Pancreas (tissue), 10 donors: ENCODE measurements at regions not wholly inside any gene's neighbourhood (a gene's known extent, or its start where the extent isn't known, plus 50 kb on each side); places are given as distances from the start of the nearest gene placed in this dataset.

Experiments
- ATAC-seq, 4 donors: fragments of 200-7000 bp; cut with Tn5 transposase; one replicate each; pipeline versions ENCODE4 v1.8.0 to v1.9.1; 2020; ENCODE audit warnings: mild to moderate bottlenecking in 4 of 4, moderate library complexity in 4 of 4
- DNase-seq, 6 donors: peaks; one replicate each; pipeline ENCODE4 v3.0.0-alpha.2; 2020
- FAIRE-seq: peaks from 2 replicates; lab custom pipeline; 2012; peaks lifted over from hg19 to GRCh38; lab: Jason Lieb, UNC
- H3K27ac ChIP-seq, 4 donors: fragments of 200-600 bp; sonication (generic); 1 replicate in 3 of 4; 2 replicates in 1 of 4; pipeline versions ENCODE4 v1.5.0 to v1.8.0; 2020
- H3K27me3 ChIP-seq, 4 donors: fragments of 200-600 bp; one replicate each; pipeline ENCODE4 v1.8.0; 2021
- H3K36me3 ChIP-seq, 3 donors: fragments of 200-600 bp; sonication (generic) in 1 of 3; one replicate each; pipeline versions ENCODE4 v1.5.0 to v1.8.0; 2020 to 2021
- H3K4me1 ChIP-seq, 3 donors: fragments of 200-600 bp; one replicate each; pipeline ENCODE4 v1.8.0; 2021
- H3K4me3 ChIP-seq, 4 donors: fragments of 200-600 bp; sonication (generic) in 2 of 4; one replicate each; pipeline versions ENCODE4 v1.5.0 to v1.8.0; 2020 to 2021
- H3K9me3 ChIP-seq, 4 donors: fragments of 200-600 bp; one replicate each; pipeline ENCODE4 v1.8.0; 2021
- CTCF ChIP-seq, 4 donors: fragments of 200-600 bp; sonication (generic) in 3 of 4; IDR thresholded peaks; one replicate each; pipeline versions ENCODE4 v1.5.0 to v1.8.0; 2021; ENCODE audit warnings: antibody characterized with exemption in 4 of 4
- WGBS, 2 donors: extraction: QIAGEN DNeasy Blood & Tissue Kit; methylation state at CpG; one replicate each; pipeline ENCODE4 v1.1.7; 2013; 5-methylcytosine and 5-hydroxymethylcytosine counted together
- intact Hi-C, 3 donors: fragments of 100-400 bp; cut with DNase I; formaldehyde crosslinking; loops; one replicate each; pipeline versions ENCODE4 v1.11.1 to v1.14.2; 2022
- donor health status: healthy with polysubstance abuse.
- donor health status: DM: no; HTN: no; CAD: no; lungs with moderate emphysema.
- donor health status: DM: no; HTN: no; CAD: no.
- donor health status: control.
- donor health status: control.
- donor health status: Bipolar disorder and iron deficiency.
- donor health status: DM: yes; HTN: yes; CAD: no.
- donor health status: DM: no; HTN: no; CAD: no.
- donor health status: DM: no; HTN: no; CAD: no.
- donor health status: DM: yes; HTN: yes; CAD: no.

DNA sequence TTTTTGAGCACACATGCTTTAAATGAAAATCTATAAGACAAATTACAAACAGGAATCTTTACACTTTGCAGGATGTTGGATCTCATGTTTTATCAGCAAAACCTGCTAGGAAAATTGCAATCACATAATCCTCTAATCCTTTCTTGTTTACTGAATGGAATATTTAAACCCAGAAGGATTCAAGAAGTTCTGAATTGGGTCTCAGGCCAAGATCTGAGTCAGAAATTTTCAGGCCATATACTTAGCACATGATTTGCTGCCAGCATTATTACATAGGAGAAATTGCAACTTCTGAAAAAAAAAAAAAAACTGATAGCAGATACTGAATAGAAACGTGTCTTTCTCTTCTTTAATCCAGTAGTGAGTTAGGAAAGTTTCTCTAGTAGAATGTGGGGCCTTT is 1005.3 kb upstream of the POT1 start:
- H3K4me1 ChIP-seq: no peaks in the 10 kb centered on the region
- H3K27ac ChIP-seq: no peak overlapping the region
- TF ChIP-seq CTCF (IDR thresholded peaks at IDR 0.05): no peak
- intact Hi-C loops: no loop called here
- WGBS, 2 donors: 12 to 21% methylated on average over 1 of the region's 1 CpG
- DNase-seq (no peak), ATAC-seq (no peak), FAIRE-seq (no peak)
- no peaks in the 10 kb centered on the region for H3K9me3 ChIP-seq
- no peaks in the 10 kb centered on the region for H3K36me3 ChIP-seq
- no peak overlapping the region for H3K4me3 ChIP-seq
- H3K27me3 ChIP-seq: no peaks in the 10 kb centered on the region

DNA sequence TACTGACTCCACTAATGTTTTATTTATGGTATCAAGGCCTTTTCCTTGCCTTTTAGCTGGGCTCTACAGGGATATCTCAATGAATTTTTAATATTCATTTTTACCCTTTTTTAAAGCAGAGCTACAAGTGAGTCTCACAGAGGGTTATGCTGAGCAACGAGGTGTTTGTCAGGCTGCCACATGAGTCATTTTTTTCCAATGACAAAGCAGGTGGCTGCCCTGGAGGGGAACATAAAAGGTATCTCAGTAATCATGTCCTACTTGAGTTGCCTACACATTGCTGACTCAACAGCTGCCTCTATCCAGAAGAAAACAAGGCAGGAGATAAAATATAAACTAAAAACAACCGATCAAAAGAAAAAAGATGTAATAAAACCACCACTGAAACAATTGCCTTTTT is 1004.9 kb upstream of the POT1 start:
- DNase-seq (no peak), ATAC-seq (peak in 1 of 4 donors; percentile 67), FAIRE-seq (no peak)
- Histone ChIP-seq H3K27ac (no peak overlapping the region), H3K9me3 (no peaks in the 10 kb centered on the region), H3K4me3 (no peak overlapping the region), H3K4me1 (no peaks in the 10 kb centered on the region), H3K36me3 (no peaks in the 10 kb centered on the region), H3K27me3 (no peaks in the 10 kb centered on the region)
- intact Hi-C loops: no loop called here
- 14 to 22% methylated on average over 2 of the region's 2 CpGs for WGBS, 2 donors
- no peak for TF ChIP-seq CTCF (IDR thresholded peaks at IDR 0.05)

- no peak for DNase-seq
- no peaks in the 10 kb centered on the region for H3K27me3 ChIP-seq
- H3K27ac ChIP-seq: no peak overlapping the region
- intact Hi-C loops: no loop called here
- 54 to 81% methylated on average over 1 of the region's 1 CpG for WGBS, 2 donors
- no peak for TF ChIP-seq CTCF (IDR thresholded peaks at IDR 0.05)
- H3K36me3 ChIP-seq: no peaks in the 10 kb centered on the region
- FAIRE-seq: no peak
- no peaks in the 10 kb centered on the region for H3K4me1 ChIP-seq
- no peaks in the 10 kb centered on the region for H3K9me3 ChIP-seq
- no peak for ATAC-seq
- no peak overlapping the region for H3K4me3 ChIP-seq
Measured at GRCh38 chr7:125930848-125931247, 1001.2 kb upstream of the POT1 start.

DNA sequence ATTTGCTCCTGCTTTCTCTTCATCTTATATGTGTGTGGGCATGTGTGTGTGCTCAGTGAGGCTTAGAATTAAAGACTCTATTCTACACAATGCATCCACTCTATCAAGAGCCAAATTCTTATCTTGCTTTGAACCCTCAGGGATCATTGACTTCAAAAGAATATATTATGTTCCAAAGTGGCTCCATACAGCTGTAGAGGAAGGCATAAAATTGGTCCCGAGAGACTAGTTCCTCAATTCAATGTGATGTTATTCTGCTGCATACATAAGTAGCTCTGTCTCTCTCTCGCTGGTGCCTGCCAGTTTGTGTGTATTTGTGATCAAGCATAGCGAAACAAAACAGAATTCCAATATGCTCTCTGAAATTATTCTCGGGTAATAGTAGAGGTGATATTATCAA is 997.9 kb upstream of the POT1 start:
- ATAC-seq (no peak), DNase-seq (no peak), FAIRE-seq (no peak)
- Histone ChIP-seq H3K9me3 (no peaks in the 10 kb centered on the region), H3K27me3 (no peaks in the 10 kb centered on the region), H3K27ac (no peak overlapping the region), H3K36me3 (no peaks in the 10 kb centered on the region), H3K4me3 (no peak overlapping the region), H3K4me1 (no peaks in the 10 kb centered on the region)
- intact Hi-C loops: no loop called here
- WGBS, 2 donors: 18% methylated on average over 4 of the region's 4 CpGs
- no peak for TF ChIP-seq CTCF (IDR thresholded peaks at IDR 0.05)

- DNase-seq: no peak
- no peaks in the 10 kb centered on the region for H3K36me3 ChIP-seq
- no peak for TF ChIP-seq CTCF (IDR thresholded peaks at IDR 0.05)
- no peak overlapping the region for H3K27ac ChIP-seq
- WGBS, 2 donors: 33 to 41% methylated on average over 1 of the region's 1 CpG
- FAIRE-seq: no peak
- no peak for ATAC-seq
- H3K9me3 ChIP-seq: no peaks in the 10 kb centered on the region
- no peak overlapping the region for H3K4me3 ChIP-seq
- no peaks in the 10 kb centered on the region for H3K27me3 ChIP-seq
- intact Hi-C loops: no loop called here
- no peaks in the 10 kb centered on the region for H3K4me1 ChIP-seq
Measured at GRCh38 chr7:125926621-125927020, 997.0 kb upstream of the POT1 start.
